NCI-H146 (cell line): ENCODE measurements at regions not wholly inside any gene's neighbourhood (a gene's known extent, or its start where the extent isn't known, plus 50 kb on each side); places are given as distances from the start of the nearest gene placed in this dataset.

ENCODE experiments used
- DNase-seq: peaks from one replicate; lab custom pipeline; 2025; lab: John Stamatoyannopoulos, UW

DNA sequence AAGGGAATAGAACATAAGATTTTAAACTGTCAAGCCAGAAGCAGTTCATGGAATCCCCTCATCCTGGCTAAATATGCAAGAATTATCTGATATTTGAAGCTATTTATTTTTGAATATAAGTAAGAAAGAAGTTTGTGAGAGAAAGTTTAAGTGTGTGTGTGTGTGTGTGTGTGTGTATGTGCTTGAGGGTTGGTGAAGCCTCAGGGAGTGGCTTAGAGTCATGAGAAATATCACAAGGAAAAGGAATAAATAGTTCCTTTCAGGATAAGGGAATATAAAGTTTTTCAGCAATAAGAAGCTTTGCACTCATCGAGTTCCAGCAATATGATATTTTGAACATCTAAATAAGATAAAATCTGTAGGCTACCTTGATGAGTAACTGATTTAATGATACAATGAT lies 359.6 kb downstream of the MEIS1 start:
- no peak for DNase-seq

DNA sequence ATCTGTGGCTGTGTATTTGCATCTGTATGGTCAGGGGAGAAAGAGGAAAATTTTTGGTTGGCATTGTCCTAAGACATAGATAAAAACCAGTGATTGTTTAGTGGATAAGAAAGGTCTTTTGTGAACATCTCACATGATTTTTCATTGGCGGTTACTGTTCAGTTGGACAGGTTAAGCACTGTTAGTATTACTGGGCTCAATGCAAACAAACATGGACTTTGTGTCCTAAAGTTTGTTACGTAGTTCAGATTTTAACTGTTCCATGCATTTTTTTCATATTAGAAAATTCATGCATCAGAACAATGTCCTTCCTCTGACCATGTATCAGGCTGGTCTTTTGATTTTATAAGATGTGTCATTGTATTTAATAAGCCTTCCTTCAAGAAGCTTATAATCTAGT lies 368.0 kb downstream of the MEIS1 start:
- no peak for DNase-seq

GRCh38 chr2:66803726-66804125 lies 368.8 kb downstream of the MEIS1 start:
- DNase-seq: no peak

GRCh38 chr2:66805016-66805865 lies 370.3 kb downstream of the MEIS1 start:
- DNase-seq: peak; percentile 23

GRCh38 chr2:66805968-66806367 lies 371.0 kb downstream of the MEIS1 start:
- no peak for DNase-seq

- DNase-seq: no peak
These were observed 378.6 kb downstream of the MEIS1 start for GRCh38 chr2:66813525-66813924.

DNA sequence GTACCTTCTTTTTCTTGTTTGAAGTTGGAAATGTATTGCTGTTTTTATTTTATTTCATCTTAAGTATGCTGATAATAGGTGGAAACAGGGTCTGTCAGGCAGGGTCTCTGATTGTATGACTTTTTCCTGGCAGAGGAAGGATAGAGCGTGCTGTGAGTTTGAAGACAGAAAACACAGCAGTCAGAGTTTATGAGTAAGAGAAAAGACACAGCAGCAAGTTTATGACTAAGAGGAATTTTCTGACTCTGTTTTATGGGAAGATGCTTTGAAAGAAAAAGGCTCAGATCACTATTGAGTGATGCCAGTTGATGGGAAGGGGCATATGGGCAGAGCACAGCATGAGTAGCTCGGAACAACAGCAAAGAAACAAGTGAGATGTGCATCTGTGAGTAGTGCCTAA lies 379.1 kb downstream of the MEIS1 start:
- DNase-seq: no peak

DNA sequence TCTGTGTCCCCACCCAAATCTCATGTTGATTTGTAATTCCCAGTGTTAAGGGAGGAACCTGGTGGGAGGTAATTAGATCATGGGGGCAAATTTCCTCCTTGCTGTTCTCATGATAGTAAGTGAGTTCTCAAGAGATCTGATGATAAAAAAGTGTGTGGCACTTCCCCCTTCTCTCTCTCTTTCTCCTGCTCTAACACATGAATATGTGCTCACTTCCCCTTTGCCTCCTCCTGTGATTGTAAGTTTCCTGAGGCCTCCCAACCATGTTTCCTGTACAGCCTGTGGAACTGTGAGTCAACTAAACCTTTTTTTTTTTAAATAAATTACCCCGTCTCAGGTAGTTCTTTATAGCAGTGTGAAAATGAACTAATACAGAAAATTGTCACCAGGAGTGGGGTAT lies 380.0 kb downstream of the MEIS1 start:
- DNase-seq: no peak

- no peak for DNase-seq
These were observed 381.0 kb downstream of the MEIS1 start for GRCh38 chr2:66815886-66816285.

- DNase-seq: no peak
These were observed 386.2 kb downstream of the MEIS1 start for GRCh38 chr2:66821168-66821567.

- DNase-seq: no peak
These were observed 387.3 kb downstream of the MEIS1 start for GRCh38 chr2:66822186-66822585.

- no peak for DNase-seq
These were observed 390.0 kb downstream of the MEIS1 start for GRCh38 chr2:66824926-66825325.

DNA sequence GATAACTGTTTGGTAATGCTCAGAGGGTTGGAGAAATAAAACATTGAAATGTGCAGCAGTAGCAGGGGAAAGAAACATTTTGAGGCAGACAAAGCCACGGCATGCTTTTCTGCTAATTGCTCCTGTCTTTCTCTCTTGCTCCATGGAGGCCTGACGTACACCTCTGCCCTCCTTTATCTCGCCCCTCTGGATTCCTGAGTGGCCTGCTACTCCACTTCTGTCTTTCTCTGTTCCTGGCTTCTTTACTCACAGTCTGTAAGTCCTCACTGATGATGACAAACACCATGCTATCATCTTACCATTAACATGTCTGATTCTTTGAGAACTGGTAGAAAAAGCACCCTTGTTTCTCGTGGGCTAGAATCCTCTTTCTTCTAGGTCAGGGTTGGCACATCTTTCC lies 392.9 kb downstream of the MEIS1 start:
- no peak for DNase-seq

- DNase-seq: no peak
These were observed 394.0 kb downstream of the MEIS1 start for GRCh38 chr2:66828876-66829275.

DNA sequence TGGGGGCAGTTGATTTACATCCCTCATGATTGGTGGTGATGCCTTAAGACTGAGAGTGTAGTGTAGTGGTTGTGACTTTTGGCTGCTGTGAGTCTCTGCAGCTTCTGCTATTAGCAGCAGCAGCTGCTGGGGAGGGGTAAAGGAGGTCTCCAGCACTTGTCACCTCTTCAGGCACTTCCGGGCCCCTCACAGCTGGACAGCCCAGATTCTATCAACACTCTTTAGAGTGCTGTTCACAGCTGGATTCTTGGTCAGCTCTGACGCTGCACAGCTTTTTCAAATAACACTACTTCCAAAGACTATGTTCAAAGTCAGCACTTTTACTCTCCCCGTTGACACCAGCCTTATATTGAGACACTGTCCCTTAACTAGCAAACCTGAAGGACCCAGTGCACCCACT lies 396.0 kb downstream of the MEIS1 start:
- DNase-seq: no peak

GRCh38 chr2:66832646-66833435 lies 397.9 kb downstream of the MEIS1 start:
- no peak for DNase-seq

DNA sequence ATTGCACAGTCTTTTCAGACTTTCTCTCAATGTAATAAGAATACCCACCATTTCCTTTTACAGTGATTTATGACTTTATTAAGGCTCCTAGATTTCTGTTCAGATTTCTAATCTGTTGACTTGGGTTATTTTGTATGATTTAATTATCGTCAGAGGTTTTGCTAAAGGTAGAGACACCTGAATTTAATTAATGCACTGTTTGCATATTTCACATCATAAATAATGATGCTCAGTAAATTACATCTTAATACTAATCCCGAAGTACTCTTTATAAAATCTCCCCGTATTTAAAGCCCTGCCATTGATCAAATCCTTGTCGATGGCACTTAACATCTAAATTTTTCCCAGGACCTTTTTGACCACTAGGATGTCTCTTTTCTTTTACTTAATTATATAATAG lies 399.9 kb downstream of the MEIS1 start:
- DNase-seq: no peak

- no peak for DNase-seq
These were observed 401.9 kb downstream of the MEIS1 start for GRCh38 chr2:66836851-66837250.

DNA sequence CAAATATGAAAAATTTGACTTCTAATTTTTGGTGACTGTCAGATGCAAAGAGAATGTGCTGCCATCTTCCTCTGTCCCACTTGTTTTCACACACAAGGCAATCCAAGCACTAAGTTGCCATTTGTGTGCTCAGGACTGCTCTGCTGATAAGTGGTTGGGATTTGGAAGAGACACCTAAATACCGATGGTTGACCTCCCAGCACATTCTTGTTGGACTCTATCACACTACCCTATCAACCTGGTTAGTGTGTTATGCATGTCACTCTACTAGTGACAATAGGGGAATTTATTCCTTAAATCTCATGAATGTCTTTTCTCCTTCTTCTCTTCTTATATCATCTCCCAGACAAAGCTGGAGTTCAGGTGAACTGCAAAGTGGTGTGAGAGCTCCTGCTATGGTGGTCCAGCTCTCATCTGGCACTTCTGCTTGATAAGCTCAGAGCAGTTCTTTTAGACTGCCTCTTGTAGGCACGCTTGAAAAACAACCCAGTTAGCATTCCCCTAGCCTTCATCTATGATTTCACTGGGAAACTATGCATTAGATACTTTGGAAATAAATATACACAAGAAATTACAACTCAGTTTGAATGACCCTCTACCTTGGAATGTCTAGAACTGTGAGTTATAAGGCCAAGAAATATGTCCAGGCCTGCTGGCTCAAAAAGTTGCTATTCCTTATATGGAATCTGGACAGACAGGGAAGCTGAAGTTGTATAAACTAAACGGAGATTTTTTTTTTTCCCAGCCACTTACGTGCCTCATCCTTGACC lies 404.8 kb downstream of the MEIS1 start:
- DNase-seq: no peak

DNA sequence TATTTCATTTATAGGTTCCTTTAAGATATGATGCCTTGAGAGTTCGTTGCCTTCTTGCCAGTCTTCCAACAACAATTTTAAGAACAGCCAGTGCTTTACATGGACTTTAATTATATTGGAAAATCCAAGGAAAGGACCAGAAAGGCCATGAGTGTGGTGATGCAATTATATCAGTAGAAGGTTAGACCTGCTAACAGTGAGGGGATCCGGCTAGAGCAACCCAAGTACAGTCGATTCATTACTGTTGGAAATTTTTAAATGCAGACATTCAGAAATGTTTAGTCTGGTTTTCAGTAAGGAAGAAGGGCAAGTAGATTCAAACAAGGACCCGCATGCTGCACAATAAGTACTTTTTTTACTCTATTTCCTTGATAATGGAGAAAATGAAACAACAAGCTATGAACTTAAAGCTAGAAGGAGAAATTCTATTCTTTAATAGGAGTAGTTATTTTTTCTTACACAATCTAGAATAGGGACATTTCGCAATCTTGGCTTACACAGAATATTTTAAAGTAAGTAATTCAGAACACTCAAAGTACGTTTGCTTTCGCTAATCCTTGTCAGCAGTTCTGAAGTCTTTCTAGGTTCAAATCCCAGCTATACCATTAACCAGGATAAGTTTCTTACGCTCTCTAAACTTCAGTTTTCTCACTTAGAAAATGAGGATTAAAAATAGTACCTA lies 405.5 kb downstream of the MEIS1 start:
- DNase-seq: no peak

DNA sequence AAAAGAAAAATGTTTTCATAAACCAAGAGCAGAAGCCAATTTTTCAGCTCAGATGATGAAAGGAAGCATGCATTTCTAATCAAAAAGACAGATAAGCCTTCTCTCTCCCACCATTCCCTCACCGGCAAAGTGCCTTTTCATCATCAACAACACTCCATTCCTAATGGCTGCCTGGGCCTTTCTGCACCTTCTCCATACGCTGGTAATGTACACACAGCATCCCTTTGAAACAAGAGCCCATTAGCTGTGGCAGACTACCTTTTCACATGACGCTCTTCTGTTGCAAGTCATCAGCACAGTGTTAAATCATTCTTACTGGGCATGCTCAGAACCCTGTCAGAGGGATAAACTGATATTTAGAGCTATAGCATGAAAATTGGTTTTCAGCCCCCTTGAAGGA lies 408.9 kb downstream of the MEIS1 start:
- DNase-seq: no peak

DNA sequence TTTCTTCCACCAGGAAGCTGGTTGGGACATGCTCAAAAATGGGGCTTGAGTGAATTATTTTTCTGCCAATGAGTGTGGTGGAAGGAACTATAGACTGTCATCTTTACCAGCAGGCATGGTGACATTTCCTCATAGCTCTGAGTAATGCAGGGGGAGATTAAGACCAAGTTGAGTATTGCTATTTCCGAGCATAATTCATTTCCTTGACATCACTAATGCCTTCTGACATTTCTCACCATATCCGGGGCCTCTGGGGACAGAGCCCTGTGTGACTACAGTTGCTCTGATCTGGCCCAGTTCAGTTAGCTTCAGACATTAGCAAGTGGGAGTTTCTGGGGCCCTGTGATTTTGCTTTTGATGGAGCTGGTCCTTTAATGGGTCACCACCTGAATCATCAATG lies 410.4 kb downstream of the MEIS1 start:
- no peak for DNase-seq
